ENCODE measurements at regions not wholly inside any gene's neighbourhood (a gene's known extent, or its start where the extent isn't known, plus 50 kb on each side); places are given as distances from the start of the nearest gene placed in this dataset.

DNA sequence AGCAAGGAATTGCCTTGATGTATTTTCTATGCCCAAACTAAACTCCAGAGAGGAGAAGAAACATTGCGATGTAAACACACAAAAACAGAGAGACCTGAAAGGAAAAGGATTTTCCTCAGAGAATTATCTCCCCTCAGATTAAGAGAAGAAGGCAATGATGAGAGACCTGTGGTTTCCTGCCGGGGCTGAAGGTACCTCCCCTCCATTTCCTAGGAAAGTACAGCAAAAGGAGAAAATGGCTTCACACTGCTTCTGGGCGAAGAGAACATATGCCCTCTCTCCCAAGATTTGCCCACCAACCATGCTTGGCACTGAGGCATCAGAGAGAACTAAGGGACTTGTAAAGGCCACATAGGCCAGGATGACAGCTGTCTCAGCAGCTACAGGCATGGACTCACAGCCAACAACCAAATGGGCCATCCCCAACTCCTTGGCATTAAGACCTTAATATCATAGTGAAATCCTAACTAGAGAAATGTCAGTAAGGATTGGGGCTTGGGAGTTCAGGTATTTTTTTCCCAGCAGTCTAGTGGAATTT lies 523.0 kb downstream of the PTPRC start:
- TF ChIP-seq POLR2A (IDR thresholded peaks at IDR 0.05) (no peak), CTCF (IDR thresholded peaks at IDR 0.05) (no peak)
